ENCODE measurements at regions not wholly inside any gene's neighbourhood (a gene's known extent, or its start where the extent isn't known, plus 50 kb on each side); places are given as distances from the start of the nearest gene placed in this dataset.
"Not testable (repeated sequence)": the region's sequence is repeated elsewhere in the genome, so short reads cannot be mapped to it uniquely, and the experiment has no call there.

DNA sequence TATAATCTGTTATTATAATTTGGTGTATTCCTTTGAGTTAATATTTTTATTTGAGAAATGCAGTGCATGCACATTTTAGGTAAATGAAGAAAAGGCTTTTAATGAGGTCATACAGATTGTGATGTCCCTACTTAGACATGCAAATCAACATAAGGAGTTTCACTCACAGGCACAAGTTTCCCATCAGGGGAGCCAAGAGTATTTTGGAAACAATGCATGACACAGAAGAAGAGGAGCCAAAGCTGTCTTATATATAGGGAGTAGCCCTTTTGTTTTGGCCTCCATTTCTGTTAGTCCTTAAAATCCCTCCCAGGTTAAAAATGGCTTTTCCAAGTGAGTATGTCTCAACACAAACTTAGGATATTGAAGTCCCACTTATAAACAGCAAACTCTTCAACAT lies 703.4 kb upstream of the ANKRD30A start:
- Histone ChIP-seq H3K4me3 (no peak overlapping the region), H3K36me3 (no peaks in the 10 kb centered on the region), H3K27ac (no peak overlapping the region), H3K9me3 (ENCODE audit: low read depth) (no peaks in the 10 kb centered on the region), H3K4me1 (ENCODE audit: low read depth) (no peaks in the 10 kb centered on the region), H3K27me3 (no peaks in the 10 kb centered on the region)
- no peak for DNase-seq (ENCODE audit: low read depth in 1 of 2, low spot score in 1 of 2)
- no peak for TF ChIP-seq CTCF (IDR thresholded peaks at IDR 0.05; ENCODE audit: low read depth, low read length)

- TF ChIP-seq CTCF (IDR thresholded peaks at IDR 0.05; ENCODE audit: low read depth, low read length), result no peak
- H3K4me1 ChIP-seq (ENCODE audit: low read depth), result no peaks in the 10 kb centered on the region
- no peak overlapping the region for H3K27ac ChIP-seq
- H3K27me3 ChIP-seq, result no peaks in the 10 kb centered on the region
- no peak overlapping the region for H3K4me3 ChIP-seq
- H3K36me3 ChIP-seq, result no peaks in the 10 kb centered on the region
- no peak for DNase-seq (ENCODE audit: low read depth in 1 of 2, low spot score in 1 of 2)
- H3K9me3 ChIP-seq (ENCODE audit: low read depth), result no peaks in the 10 kb centered on the region
These were observed 708.9 kb upstream of the ANKRD30A start for GRCh38 chr10:36416513-36416912.

DNA sequence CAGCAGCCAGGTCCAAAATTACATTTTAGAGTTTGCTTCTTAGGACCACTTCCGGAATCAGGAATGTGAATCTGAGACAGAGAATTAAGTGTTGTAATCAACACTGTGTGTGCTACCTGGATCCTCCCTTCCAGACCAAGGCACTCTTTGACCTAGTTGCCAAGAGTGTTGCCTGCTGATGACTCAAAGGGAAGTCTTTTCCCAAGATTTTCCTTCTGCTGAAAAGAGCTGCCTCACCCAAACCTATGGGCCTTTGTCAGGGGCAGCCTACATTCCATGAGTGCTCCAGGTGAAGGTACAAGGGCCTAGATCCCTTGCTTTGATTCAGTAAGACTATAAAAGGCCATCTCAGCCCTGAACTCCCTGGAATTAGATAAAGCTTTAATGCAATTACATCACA lies 712.5 kb upstream of the ANKRD30A start:
- no peak overlapping the region for H3K27ac ChIP-seq
- H3K4me3 ChIP-seq, result no peak overlapping the region
- no peaks in the 10 kb centered on the region for H3K9me3 ChIP-seq (ENCODE audit: low read depth)
- no peak for TF ChIP-seq CTCF (IDR thresholded peaks at IDR 0.05; ENCODE audit: low read depth, low read length)
- H3K27me3 ChIP-seq, result no peaks in the 10 kb centered on the region
- no peak for DNase-seq (ENCODE audit: low read depth in 1 of 2, low spot score in 1 of 2)
- H3K4me1 ChIP-seq (ENCODE audit: low read depth), result no peaks in the 10 kb centered on the region
- H3K36me3 ChIP-seq, result no peaks in the 10 kb centered on the region

DNA sequence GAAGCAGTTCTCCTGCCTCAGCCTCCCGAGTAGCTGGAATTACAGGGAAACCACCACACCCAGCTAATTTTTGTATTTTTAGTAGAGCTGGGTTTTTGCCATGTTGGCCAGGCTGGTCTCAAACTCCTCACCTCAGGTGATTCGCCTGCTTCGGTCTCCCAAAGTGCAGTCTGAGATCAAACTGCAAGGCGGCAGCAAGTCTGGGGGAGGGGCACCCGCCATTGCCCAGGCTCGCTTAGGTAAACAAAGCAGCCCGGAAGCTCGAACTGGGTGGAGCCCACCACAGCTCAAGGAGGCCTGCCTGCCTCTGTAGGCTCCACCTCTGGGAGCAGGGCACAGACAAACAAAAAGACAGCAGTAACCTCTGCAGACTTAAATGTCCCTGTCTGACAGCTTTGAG lies 725.2 kb upstream of the ANKRD30A start:
- not testable (repeated sequence) for DNase-seq (ENCODE audit: low read depth in 1 of 2, low spot score in 1 of 2); H3K36me3 ChIP-seq

DNA sequence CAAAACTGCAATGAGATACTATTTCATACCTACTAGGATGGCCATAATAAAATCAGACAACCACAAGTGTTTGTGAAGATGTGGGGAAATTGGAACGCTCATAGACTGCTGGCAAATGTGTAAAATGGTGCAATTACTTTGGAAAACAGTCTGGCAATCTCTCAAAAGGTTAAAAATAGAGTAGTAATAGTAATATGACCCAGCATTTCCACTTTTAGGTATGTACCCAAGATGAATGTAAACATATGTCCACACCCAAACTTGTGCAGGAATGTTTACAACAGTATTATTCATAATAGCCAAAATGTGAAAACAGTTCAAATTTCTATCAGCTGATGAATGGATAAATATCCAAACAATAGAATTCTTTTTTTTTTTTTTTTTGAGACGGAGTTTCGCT lies 731.6 kb upstream of the ANKRD30A start:
- no peak for TF ChIP-seq CTCF (IDR thresholded peaks at IDR 0.05; ENCODE audit: low read depth, low read length)
- H3K9me3 ChIP-seq (ENCODE audit: low read depth), result no peaks in the 10 kb centered on the region
- no peak overlapping the region for H3K4me3 ChIP-seq
- H3K36me3 ChIP-seq, result no peaks in the 10 kb centered on the region
- H3K4me1 ChIP-seq (ENCODE audit: low read depth), result no peaks in the 10 kb centered on the region
- DNase-seq (ENCODE audit: low read depth in 1 of 2, low spot score in 1 of 2), result no peak
- no peaks in the 10 kb centered on the region for H3K27me3 ChIP-seq
- H3K27ac ChIP-seq, result no peak overlapping the region

More for the DNA sequence above, 725.2 kb upstream of the ANKRD30A start:
- not testable (repeated sequence) for H3K27me3 ChIP-seq; H3K9me3 ChIP-seq (ENCODE audit: low read depth); H3K4me1 ChIP-seq (ENCODE audit: low read depth); H3K27ac ChIP-seq; H3K4me3 ChIP-seq

DNA sequence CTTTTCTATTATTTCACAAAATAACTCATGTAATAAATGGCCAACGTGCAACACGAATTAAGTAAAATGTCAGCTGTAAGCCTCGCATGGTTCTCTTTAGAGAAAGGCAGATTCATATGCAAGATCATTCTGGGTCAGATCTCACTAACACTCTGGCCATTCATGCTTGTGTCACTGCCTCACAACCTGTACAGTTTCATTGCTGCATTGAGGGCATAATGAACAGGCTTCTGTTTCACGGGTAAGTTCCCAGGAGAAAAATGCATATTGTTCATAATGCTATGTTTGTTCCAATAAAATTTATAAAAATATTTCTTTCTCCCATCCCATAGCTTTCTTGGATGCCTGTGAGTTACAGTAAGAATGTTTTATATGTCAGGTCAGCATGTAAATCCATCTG lies 734.0 kb upstream of the ANKRD30A start:
- no peaks in the 10 kb centered on the region for H3K36me3 ChIP-seq
- DNase-seq (ENCODE audit: low read depth in 1 of 2, low spot score in 1 of 2), result no peak
- TF ChIP-seq CTCF (IDR thresholded peaks at IDR 0.05; ENCODE audit: low read depth, low read length), result no peak
- H3K9me3 ChIP-seq (ENCODE audit: low read depth), result no peaks in the 10 kb centered on the region
- H3K27me3 ChIP-seq, result no peaks in the 10 kb centered on the region
- H3K4me1 ChIP-seq (ENCODE audit: low read depth), result no peaks in the 10 kb centered on the region
- no peak overlapping the region for H3K4me3 ChIP-seq
- no peak overlapping the region for H3K27ac ChIP-seq
